ENCODE measurements at regions not wholly inside any gene's neighbourhood (a gene's known extent, or its start where the extent isn't known, plus 50 kb on each side); places are given as distances from the start of the nearest gene placed in this dataset.
A peak's percentile ranks its signal among the peaks of the same experiment; 100 is the strongest.

- Histone ChIP-seq H3K4me1 (replicated peaks in 1 of 2) (no peaks in the 10 kb centered on the region), H3K9me3 (replicated peaks in 1 of 3) (no peaks in the 10 kb centered on the region), H3K27ac (no peak overlapping the region), H3K4me3 (no peak overlapping the region), H3K36me3 (replicated peaks in 1 of 2) (no peaks in the 10 kb centered on the region), H3K27me3 (no peaks in the 10 kb centered on the region)
- no peak for TF ChIP-seq POLR2A (IDR thresholded peaks at IDR 0.05)
- TF ChIP-seq, protein P1, sequence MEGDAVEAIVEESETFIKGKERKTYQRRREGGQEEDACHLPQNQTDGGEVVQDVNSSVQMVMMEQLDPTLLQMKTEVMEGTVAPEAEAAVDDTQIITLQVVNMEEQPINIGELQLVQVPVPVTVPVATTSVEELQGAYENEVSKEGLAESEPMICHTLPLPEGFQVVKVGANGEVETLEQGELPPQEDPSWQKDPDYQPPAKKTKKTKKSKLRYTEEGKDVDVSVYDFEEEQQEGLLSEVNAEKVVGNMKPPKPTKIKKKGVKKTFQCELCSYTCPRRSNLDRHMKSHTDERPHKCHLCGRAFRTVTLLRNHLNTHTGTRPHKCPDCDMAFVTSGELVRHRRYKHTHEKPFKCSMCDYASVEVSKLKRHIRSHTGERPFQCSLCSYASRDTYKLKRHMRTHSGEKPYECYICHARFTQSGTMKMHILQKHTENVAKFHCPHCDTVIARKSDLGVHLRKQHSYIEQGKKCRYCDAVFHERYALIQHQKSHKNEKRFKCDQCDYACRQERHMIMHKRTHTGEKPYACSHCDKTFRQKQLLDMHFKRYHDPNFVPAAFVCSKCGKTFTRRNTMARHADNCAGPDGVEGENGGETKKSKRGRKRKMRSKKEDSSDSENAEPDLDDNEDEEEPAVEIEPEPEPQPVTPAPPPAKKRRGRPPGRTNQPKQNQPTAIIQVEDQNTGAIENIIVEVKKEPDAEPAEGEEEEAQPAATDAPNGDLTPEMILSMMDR (IDR thresholded peaks at IDR 0.05), result no peak
- 34 to 45% (median 43%) methylated on average over 5 of the region's 5 CpGs for WGBS, 4 donors
- DNase-seq, result peak in 3 of 7 donors; percentile 24 to 46 (median 26)
- intact Hi-C loops (cut with DNase I), result no loop called here
These were observed 199.2 kb downstream of the TFCP2L1 start for GRCh38 chr2:121085801-121086200.

DNA sequence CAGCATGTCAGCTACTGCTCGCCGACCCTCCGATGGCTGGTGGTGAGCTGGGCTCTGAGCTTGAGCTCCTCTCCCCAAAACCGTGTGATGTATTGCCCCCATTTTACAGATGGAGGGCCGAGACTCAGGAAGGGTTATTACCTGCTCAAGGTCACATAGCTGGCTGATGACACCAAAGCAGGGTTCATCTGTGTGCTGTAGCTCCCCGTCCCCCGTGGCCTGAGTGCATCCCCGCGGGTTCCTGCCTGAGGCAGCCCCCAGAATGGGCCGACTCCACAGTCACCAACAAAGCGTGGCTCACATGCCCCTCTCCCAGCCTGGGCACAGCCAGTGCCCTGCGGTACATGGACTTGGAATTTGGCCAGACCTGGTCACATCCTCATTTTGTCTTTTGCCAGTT lies 198.6 kb downstream of the TFCP2L1 start:
- Histone ChIP-seq H3K36me3 (replicated peaks in 1 of 2) (no peaks in the 10 kb centered on the region), H3K9me3 (replicated peaks in 1 of 3) (no peaks in the 10 kb centered on the region), H3K27ac (no peak overlapping the region), H3K4me3 (no peak overlapping the region), H3K4me1 (replicated peaks in 1 of 2) (no peaks in the 10 kb centered on the region), H3K27me3 (no peaks in the 10 kb centered on the region)
- intact Hi-C loops (cut with DNase I), result no loop called here
- no peak for DNase-seq
- TF ChIP-seq, protein P1 (IDR thresholded peaks at IDR 0.05), result no peak
- no peak for TF ChIP-seq POLR2A (IDR thresholded peaks at IDR 0.05)
- WGBS, 4 donors, result 75 to 91% (median 81%) methylated on average over 9 to 12 of the region's 12 CpGs

- no peaks in the 10 kb centered on the region for H3K9me3 ChIP-seq (replicated peaks in 1 of 3)
- 92 to 94% (median 93%) methylated on average over 3 to 7 of the region's 7 CpGs for whole genome bisulfite sequencing, 4 donors
- H3K36me3 ChIP-seq (replicated peaks in 1 of 2), result no peaks in the 10 kb centered on the region
- intact Hi-C loops (cut with DNase I), result no loop called here
- DNase-seq, result no peak
- H3K4me3 ChIP-seq, result no peak overlapping the region
- TF ChIP-seq, protein P1 (IDR thresholded peaks at IDR 0.05), result no peak
- no peak for TF ChIP-seq POLR2A (IDR thresholded peaks at IDR 0.05)
- H3K27me3 ChIP-seq, result no peaks in the 10 kb centered on the region
- no peak overlapping the region for H3K27ac ChIP-seq
- no peaks in the 10 kb centered on the region for H3K4me1 ChIP-seq (replicated peaks in 1 of 2)
These were observed 197.9 kb downstream of the TFCP2L1 start for GRCh38 chr2:121087117-121087516.

- no peaks in the 10 kb centered on the region for H3K4me1 ChIP-seq (replicated peaks in 1 of 2)
- H3K27ac ChIP-seq, result no peak overlapping the region
- H3K9me3 ChIP-seq (replicated peaks in 1 of 3), result no peaks in the 10 kb centered on the region
- WGBS, 4 donors, result 72 to 88% (median 75%) methylated on average over 12 to 27 of the region's 27 CpGs
- no peaks in the 10 kb centered on the region for H3K27me3 ChIP-seq
- no peaks in the 10 kb centered on the region for H3K36me3 ChIP-seq (replicated peaks in 1 of 2)
- intact Hi-C loops (cut with DNase I), result no loop called here
- TF ChIP-seq POLR2A (IDR thresholded peaks at IDR 0.05), result no peak
- TF ChIP-seq, protein P1 (IDR thresholded peaks at IDR 0.05), result no peak
- H3K4me3 ChIP-seq, result no peak overlapping the region
- DNase-seq, result no peak
These were observed 196.5 kb downstream of the TFCP2L1 start for GRCh38 chr2:121088251-121089165.
